Hepatocyte (in vitro differentiated cells): ENCODE measurements at regions not wholly inside any gene's neighbourhood (a gene's known extent, or its start where the extent isn't known, plus 50 kb on each side); places are given as distances from the start of the nearest gene placed in this dataset.

Experiments used
- DNase-seq: peaks from one replicate; pipeline ENCODE4 v3.0.0-alpha.2; 2016; ENCODE audit warnings: low spot score
- H2AFZ ChIP-seq: fragments of 200-600 bp; sonication (generic); 2 replicates; pipeline ENCODE4 v1.6.0; 2016; ENCODE audit warnings: antibody characterized with exemption, mild to moderate bottlenecking
- H3K27ac ChIP-seq: fragments of 200-600 bp; sonication (generic); 2 replicates; pipeline ENCODE4 v1.5.1; 2016; ENCODE audit warnings: mild to moderate bottlenecking
- H3K27me3 ChIP-seq: fragments of 200-600 bp; sonication (generic); 2 replicates; pipeline ENCODE4 v1.6.1; 2016
- H3K36me3 ChIP-seq: fragments of 200-600 bp; sonication (generic); replicated peaks from 2 replicates; pipeline ENCODE4 v1.5.1; 2016; ENCODE audit warnings: low read depth; ENCODE audit not compliant: insufficient read depth
- H3K4me1 ChIP-seq: fragments of 200-600 bp; sonication (generic); 2 replicates; pipeline ENCODE4 v1.5.1; 2016; ENCODE audit warnings: mild to moderate bottlenecking, moderate library complexity; ENCODE audit not compliant: insufficient read depth
- H3K4me2 ChIP-seq: fragments of 200-600 bp; sonication (generic); 2 replicates; pipeline ENCODE4 v1.6.0; 2016
- H3K4me3 ChIP-seq: fragments of 200-600 bp; sonication (generic); 2 replicates; pipeline ENCODE4 v1.5.1; 2016; ENCODE audit warnings: mild to moderate bottlenecking
- H3K79me2 ChIP-seq: fragments of 200-600 bp; sonication (generic); 2 replicates; pipeline ENCODE4 v1.6.0; 2017; ENCODE audit warnings: mild to moderate bottlenecking
- H3K9me2 ChIP-seq: fragments of 200-600 bp; sonication (generic); replicated peaks from 2 replicates; pipeline ENCODE4 v1.6.0; 2017; ENCODE audit warnings: mild to moderate bottlenecking; ENCODE audit not compliant: insufficient read depth
- H3K9me3 ChIP-seq: fragments of 200-600 bp; sonication (generic); 2 replicates; pipeline ENCODE4 v1.5.1; 2016; ENCODE audit warnings: low read depth, mild to moderate bottlenecking
- H4K20me1 ChIP-seq: fragments of 200-600 bp; sonication (generic); 2 replicates; pipeline ENCODE4 v1.6.0; 2016; ENCODE audit warnings: mild to moderate bottlenecking; ENCODE audit not compliant: insufficient read depth, poor library complexity, severe bottlenecking
- CTCF ChIP-seq: fragments of 200-600 bp; sonication (generic); IDR thresholded peaks from 2 replicates; pipeline ENCODE4 v1.5.1; 2016; ENCODE audit warnings: antibody characterized with exemption, mild to moderate bottlenecking; ENCODE audit not compliant: poor library complexity
- EZH2 ChIP-seq: fragments of 200-600 bp; sonication (generic); IDR thresholded peaks from 2 replicates; pipeline ENCODE4 v1.6.1; 2016; ENCODE audit warnings: antibody characterized with exemption, mild to moderate bottlenecking, borderline replicate concordance
- EZH2phosphoT487 ChIP-seq: fragments of 200-600 bp; sonication (generic); IDR thresholded peaks from one replicate; pipeline ENCODE4 v1.6.1; 2018; ENCODE audit warnings: antibody characterized with exemption, mild to moderate bottlenecking, low read depth, moderate library complexity; ENCODE audit not compliant: unreplicated experiment, severe bottlenecking
- WGBS: methylation state at CpG from one replicate; pipeline ENCODE4 v1.1.6; 2016; ENCODE audit warnings: low lambda C conversion rate; ENCODE audit errors: missing lambda C conversion rate; 5-methylcytosine and 5-hydroxymethylcytosine counted together

GRCh38 chr6:19712012-19712688 lies 125.0 kb upstream of the ID4 start:
- H4K20me1 ChIP-seq = no peaks in the 10 kb centered on the region
- no peaks in the 10 kb centered on the region for H3K9me3 ChIP-seq
- H3K27ac ChIP-seq = no peak overlapping the region
- no peaks in the 10 kb centered on the region for H3K27me3 ChIP-seq
- no peak for DNase-seq
- H3K4me3 ChIP-seq = no peak overlapping the region
- no peaks in the 10 kb centered on the region for H3K9me2 ChIP-seq
- no peaks in the 10 kb centered on the region for H3K79me2 ChIP-seq
- TF ChIP-seq EZH2phosphoT487 (no peak), EZH2 (no peak), CTCF (no peak)
- H3K36me3 ChIP-seq = no peaks in the 10 kb centered on the region
- H2AFZ ChIP-seq = no peak overlapping the region
- H3K4me1 ChIP-seq = no peaks in the 10 kb centered on the region
- 85% methylated on average over 4 of the region's 4 CpGs for WGBS
- H3K4me2 ChIP-seq = no peak overlapping the region

- H3K4me3 ChIP-seq = no peak overlapping the region
- no peak overlapping the region for H3K4me2 ChIP-seq
- no peaks in the 10 kb centered on the region for H3K4me1 ChIP-seq
- WGBS = 87% methylated on average over 1 of the region's 1 CpG
- no peaks in the 10 kb centered on the region for H4K20me1 ChIP-seq
- no peak for TF ChIP-seq EZH2phosphoT487
- TF ChIP-seq EZH2 = no peak
- no peak for TF ChIP-seq CTCF
- DNase-seq = no peak
- H3K9me3 ChIP-seq = no peaks in the 10 kb centered on the region
- no peaks in the 10 kb centered on the region for H3K36me3 ChIP-seq
- H3K9me2 ChIP-seq = no peaks in the 10 kb centered on the region
- no peak overlapping the region for H3K27ac ChIP-seq
- no peaks in the 10 kb centered on the region for H3K27me3 ChIP-seq
- H2AFZ ChIP-seq = no peak overlapping the region
- H3K79me2 ChIP-seq = no peaks in the 10 kb centered on the region
These were observed 124.2 kb upstream of the ID4 start for GRCh38 chr6:19712998-19713397.

- Histone ChIP-seq H4K20me1 (no peaks in the 10 kb centered on the region), H3K9me3 (no peaks in the 10 kb centered on the region), H3K9me2 (no peaks in the 10 kb centered on the region), H3K4me3 (no peak overlapping the region), H2AFZ (no peak overlapping the region), H3K4me1 (no peaks in the 10 kb centered on the region), H3K27ac (no peak overlapping the region), H3K79me2 (no peaks in the 10 kb centered on the region), H3K36me3 (no peaks in the 10 kb centered on the region), H3K27me3 (no peaks in the 10 kb centered on the region), H3K4me2 (no peak overlapping the region)
- DNase-seq = no peak
- WGBS = 86% methylated on average over 4 of the region's 4 CpGs
- TF ChIP-seq CTCF = no peak
- no peak for TF ChIP-seq EZH2phosphoT487
- TF ChIP-seq EZH2 = no peak
These were observed 123.8 kb upstream of the ID4 start for GRCh38 chr6:19713411-19713810.
